ENCODE measurements at regions not wholly inside any gene's neighbourhood (a gene's known extent, or its start where the extent isn't known, plus 50 kb on each side); places are given as distances from the start of the nearest gene placed in this dataset.

DNA sequence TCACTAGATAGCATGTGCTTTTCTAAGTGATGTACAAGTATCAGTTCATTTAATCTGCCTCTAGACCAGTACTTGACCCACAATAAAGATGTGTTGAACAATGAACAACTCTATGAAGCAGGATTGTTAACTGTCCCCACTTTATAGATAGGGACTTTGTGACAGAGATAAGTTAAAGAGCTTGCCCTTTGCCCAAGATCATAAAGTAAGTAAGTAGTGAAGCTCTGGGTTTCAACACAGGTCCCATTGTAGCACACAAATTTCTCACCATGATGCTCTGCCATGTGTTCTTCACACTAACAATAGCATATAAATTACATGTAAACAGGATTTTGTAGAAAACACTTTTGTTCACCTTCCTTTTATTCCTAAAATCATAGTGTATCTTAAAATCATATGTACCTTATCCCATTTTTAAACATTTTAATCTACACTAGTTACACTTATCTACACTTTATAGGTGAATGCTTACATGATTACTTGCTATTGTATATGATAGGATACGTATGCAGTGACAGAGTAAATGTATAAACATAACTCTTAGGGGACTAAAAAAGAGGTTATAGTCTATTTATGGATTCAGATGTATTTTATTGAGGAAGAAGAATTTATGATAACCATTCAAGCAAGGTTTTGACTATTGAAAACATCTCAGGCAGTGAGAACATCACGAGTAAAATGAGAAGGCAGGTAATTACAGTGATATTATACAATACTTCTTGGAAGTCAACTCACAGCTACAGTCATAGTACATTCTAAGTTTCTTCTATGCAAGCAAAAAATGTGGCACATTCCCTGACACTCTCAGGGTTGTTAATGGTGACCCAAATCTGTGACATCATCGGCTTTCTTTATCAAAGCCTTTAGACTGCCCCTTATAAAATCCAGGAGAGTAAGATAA, 2275.1 kb downstream of the PCDH7 start:
- POLR2A ChIA-PET = no interaction called here

DNA sequence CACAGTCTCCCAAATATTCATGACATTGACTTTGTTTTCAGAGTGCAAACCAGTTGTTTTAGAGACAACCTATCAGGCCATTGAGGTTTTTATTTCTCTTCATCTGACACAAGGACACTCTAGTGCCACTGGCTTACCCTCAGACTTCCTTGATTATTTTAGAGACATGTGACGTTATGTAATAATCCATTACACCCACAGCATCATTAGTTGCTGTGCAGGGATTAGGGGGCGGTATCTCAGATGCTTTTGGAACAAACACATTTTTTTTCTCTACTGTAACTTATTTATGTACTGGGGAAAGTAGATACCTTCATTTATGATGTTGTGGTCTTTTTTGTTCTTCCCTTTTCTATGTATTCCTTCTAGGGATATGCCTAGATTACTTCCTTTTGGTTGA, 2293.1 kb downstream of the PCDH7 start:
- CTCF ChIA-PET = no interaction called here
- no peak overlapping the region for H3K27ac Mint-ChIP-seq
- no peak for DNase-seq
- no peaks in the 10 kb centered on the region for H3K36me3 Mint-ChIP-seq (ENCODE audit: low read depth)
- intact Hi-C loops (cut with DNase I, micrococcal nuclease) = no loop called here
- H3K4me1 Mint-ChIP-seq = no peaks in the 10 kb centered on the region
- peaks cover 13% of the 10 kb centered on the region for H3K9me3 Mint-ChIP-seq (ENCODE audit: low read depth)
- no peak overlapping the region for H3K4me3 Mint-ChIP-seq
- no peak for ATAC-seq
- H3K27me3 Mint-ChIP-seq = no peaks in the 10 kb centered on the region
- POLR2A ChIA-PET = no interaction called here

More for the DNA sequence above, 2275.1 kb downstream of the PCDH7 start:
- H3K4me1 Mint-ChIP-seq = no peaks in the 10 kb centered on the region
- no peaks in the 10 kb centered on the region for H3K27me3 Mint-ChIP-seq
- ATAC-seq = no peak
- CTCF ChIA-PET = no interaction called here
- no peaks in the 10 kb centered on the region for H3K36me3 Mint-ChIP-seq (ENCODE audit: low read depth)
- no peak for DNase-seq
- no peak overlapping the region for H3K27ac Mint-ChIP-seq
- intact Hi-C loops (cut with DNase I, micrococcal nuclease) = no loop called here
- peaks cover 9% of the 10 kb centered on the region for H3K9me3 Mint-ChIP-seq (ENCODE audit: low read depth)
- no peak overlapping the region for H3K4me3 Mint-ChIP-seq

DNA sequence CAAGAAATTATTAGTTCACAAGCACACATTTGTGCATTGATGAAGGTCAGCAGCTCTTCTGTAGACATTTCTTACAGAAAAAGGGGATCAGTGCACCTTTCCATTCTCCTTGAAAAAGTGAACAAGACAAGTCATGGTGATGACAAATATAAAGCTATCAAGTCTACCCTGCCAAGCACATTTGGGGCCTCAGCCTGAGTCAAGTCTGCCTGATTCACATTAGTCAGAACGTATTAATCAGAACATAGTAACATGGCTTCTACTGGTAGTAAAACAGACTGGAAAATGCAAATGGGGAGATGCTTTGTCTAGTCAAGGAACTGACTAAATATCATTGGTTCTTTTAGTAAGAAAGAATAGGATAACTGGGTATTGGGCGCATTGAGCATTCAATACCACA, 2305.1 kb downstream of the PCDH7 start:
- H3K9me3 Mint-ChIP-seq (ENCODE audit: low read depth) = no peaks in the 10 kb centered on the region
- DNase-seq = no peak
- no peaks in the 10 kb centered on the region for H3K4me1 Mint-ChIP-seq
- ATAC-seq = no peak
- H3K27me3 Mint-ChIP-seq = no peaks in the 10 kb centered on the region
- CTCF ChIA-PET = no interaction called here
- H3K4me3 Mint-ChIP-seq = no peak overlapping the region
- H3K36me3 Mint-ChIP-seq (ENCODE audit: low read depth) = no peaks in the 10 kb centered on the region
- H3K27ac Mint-ChIP-seq = no peak overlapping the region
- intact Hi-C loops (cut with DNase I, micrococcal nuclease) = no loop called here
- POLR2A ChIA-PET = no interaction called here

DNA sequence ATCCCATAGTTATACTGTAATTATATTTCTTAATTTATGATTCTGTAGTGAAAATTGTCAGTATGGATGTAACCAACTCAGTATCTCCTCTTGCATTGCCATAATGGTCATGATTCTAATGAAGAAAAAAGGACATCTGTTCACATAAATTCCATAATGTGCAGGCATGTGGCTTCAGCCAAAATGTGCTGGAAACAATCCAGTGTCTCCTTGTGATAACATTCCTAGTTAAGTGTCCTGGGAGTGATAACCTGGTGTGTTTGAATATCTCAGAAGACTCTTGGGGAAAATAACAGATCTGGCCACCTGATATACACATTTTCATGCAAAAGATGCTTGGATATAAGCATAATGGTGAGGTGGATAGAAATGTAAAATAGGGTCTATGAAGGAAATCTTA, 2309.8 kb downstream of the PCDH7 start:
- Mint-ChIP-seq H3K27me3 (no peaks in the 10 kb centered on the region), H3K27ac (no peak overlapping the region), H3K36me3 (ENCODE audit: low read depth) (no peaks in the 10 kb centered on the region), H3K9me3 (ENCODE audit: low read depth) (peaks cover 3% of the 10 kb centered on the region), H3K4me3 (no peak overlapping the region), H3K4me1 (no peaks in the 10 kb centered on the region)
- ATAC-seq (no peak), DNase-seq (no peak)
- ChIA-PET CTCF (no interaction called here), POLR2A (no interaction called here)
- intact Hi-C loops (cut with DNase I, micrococcal nuclease) = no loop called here

DNA sequence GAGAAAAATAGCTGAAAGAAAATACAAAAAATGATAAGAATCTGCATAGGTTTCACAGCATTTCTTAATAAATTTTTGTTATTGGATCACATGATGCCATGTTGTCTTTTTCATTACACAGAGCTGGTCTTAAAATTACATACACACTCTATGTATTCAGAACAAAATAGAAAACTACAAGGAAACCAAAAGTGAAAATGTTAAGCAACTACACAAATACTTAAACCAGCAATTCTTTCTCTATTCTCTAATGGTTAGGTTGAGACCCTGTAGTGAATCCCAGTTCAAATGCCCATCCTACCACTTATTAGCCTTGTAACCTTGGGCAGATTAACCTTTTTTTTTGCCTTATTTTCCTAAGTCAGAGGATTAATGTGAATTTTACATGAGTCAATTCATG, 2311.2 kb downstream of the PCDH7 start:
- Mint-ChIP-seq H3K4me3 (no peak overlapping the region), H3K27ac (no peak overlapping the region), H3K9me3 (ENCODE audit: low read depth) (peaks cover 3% of the 10 kb centered on the region), H3K4me1 (no peaks in the 10 kb centered on the region), H3K27me3 (no peaks in the 10 kb centered on the region), H3K36me3 (ENCODE audit: low read depth) (no peaks in the 10 kb centered on the region)
- ATAC-seq = no peak
- intact Hi-C loops (cut with DNase I, micrococcal nuclease) = no loop called here
- no peak for DNase-seq
- ChIA-PET POLR2A (no interaction called here), CTCF (no interaction called here)

DNA sequence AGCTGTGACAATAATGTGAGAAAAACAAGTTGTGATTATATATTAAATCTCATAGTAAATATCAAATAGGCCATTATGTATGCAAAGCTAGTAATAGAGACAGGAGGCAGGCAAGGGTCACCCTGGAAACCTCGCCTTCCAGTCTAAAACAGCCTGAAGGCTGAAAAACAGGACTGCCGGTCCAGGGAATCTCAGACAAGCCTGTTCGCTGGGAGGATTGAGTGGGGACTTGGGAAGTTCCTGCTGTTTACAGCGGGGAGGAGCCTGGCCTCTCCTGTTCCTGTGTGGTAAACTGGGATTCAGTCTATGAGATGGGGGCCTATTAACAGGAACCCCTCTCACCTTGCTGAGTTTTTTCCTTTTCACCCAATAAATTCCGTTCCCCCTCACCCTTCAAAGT, 2317.3 kb downstream of the PCDH7 start:
- no peaks in the 10 kb centered on the region for H3K36me3 Mint-ChIP-seq (ENCODE audit: low read depth)
- no peaks in the 10 kb centered on the region for H3K27me3 Mint-ChIP-seq
- ATAC-seq (no peak), DNase-seq (no peak)
- POLR2A ChIA-PET = no interaction called here
- H3K9me3 Mint-ChIP-seq (ENCODE audit: low read depth) = peaks cover 4% of the 10 kb centered on the region
- H3K4me3 Mint-ChIP-seq = no peak overlapping the region
- intact Hi-C loops (cut with DNase I, micrococcal nuclease) = no loop called here
- CTCF ChIA-PET = interaction anchor here (0.7 kb wide), 1 partner anchor 23 kb away, joined by 3 read pairs; no protein-coding TSS in a partner anchor
- H3K4me1 Mint-ChIP-seq = no peaks in the 10 kb centered on the region
- no peak overlapping the region for H3K27ac Mint-ChIP-seq

DNA sequence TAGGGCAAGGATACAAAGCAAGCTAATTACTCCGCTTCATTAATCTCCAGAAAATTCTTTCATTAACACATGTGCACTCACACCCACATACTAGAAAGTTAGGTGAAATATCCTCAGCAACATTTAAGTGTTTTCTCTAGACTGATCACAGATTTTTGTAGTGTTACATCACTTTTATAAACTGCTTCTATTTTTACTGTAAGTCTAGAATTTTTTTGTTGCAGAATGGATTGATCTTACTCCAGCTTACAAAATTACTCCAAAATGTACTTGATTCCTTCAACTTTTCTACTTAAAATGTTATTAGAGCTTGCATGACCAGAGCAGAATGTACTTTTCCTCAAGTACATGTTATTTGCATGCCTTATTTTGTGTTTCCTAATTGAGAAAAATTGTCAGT, 2325.2 kb downstream of the PCDH7 start:
- POLR2A ChIA-PET = no interaction called here
- H3K36me3 Mint-ChIP-seq (ENCODE audit: low read depth) = no peaks in the 10 kb centered on the region
- DNase-seq = no peak
- intact Hi-C loops (cut with DNase I, micrococcal nuclease) = no loop called here
- H3K4me1 Mint-ChIP-seq = no peaks in the 10 kb centered on the region
- peaks cover 10% of the 10 kb centered on the region for H3K9me3 Mint-ChIP-seq (ENCODE audit: low read depth)
- CTCF ChIA-PET = no interaction called here
- no peaks in the 10 kb centered on the region for H3K27me3 Mint-ChIP-seq
- no peak for ATAC-seq
- no peak overlapping the region for H3K4me3 Mint-ChIP-seq
- no peak overlapping the region for H3K27ac Mint-ChIP-seq

DNA sequence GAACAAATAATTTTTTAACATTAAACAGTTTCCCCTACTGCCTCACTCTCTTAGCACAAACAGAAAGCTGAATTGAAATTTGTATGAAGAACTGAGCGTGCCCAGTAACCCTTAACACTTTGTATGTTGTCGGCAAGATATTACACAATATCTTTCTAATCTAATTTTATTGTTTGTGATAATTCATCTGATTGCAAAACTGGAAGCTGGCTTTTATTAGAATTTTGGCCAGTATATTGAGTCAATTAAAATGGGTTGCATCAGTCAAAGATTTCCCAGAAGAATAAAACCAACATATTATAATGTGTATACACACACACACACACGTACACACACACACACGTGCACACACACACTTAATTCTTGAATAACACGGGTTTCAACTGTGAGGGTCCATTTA, 2332.1 kb downstream of the PCDH7 start:
- CTCF ChIA-PET = no interaction called here
- intact Hi-C loops (cut with DNase I, micrococcal nuclease) = no loop called here
- H3K4me1 Mint-ChIP-seq = no peaks in the 10 kb centered on the region

DNA sequence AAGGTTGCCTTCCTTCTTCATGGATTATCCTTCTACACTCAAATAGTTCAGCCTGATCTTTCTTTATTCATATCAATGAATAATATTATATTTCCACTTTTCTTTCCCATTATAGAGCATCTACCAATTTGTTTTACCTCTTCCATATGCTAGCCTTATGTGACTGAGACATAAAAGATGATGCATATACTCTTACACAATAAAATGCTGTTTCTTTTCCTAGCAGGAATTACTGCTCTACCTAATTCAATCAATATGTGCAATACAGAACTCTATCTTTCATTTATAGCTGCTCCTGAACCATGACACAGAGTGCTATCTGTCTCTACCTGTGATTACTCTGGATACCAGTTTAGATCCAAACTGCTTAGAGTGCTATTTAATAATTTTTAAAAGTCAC, 2334.0 kb downstream of the PCDH7 start:
- Mint-ChIP-seq H3K27me3 (no peaks in the 10 kb centered on the region), H3K27ac (no peak overlapping the region)
- intact Hi-C loops (cut with DNase I, micrococcal nuclease) = no loop called here

More for the DNA sequence above, 2332.1 kb downstream of the PCDH7 start:
- Mint-ChIP-seq H3K27me3 (no peaks in the 10 kb centered on the region), H3K27ac (no peak overlapping the region), H3K4me3 (no peak overlapping the region), H3K9me3 (ENCODE audit: low read depth) (peaks cover 4% of the 10 kb centered on the region), H3K36me3 (ENCODE audit: low read depth) (no peaks in the 10 kb centered on the region)
- no peak for ATAC-seq
- POLR2A ChIA-PET = no interaction called here
- DNase-seq = no peak

DNA sequence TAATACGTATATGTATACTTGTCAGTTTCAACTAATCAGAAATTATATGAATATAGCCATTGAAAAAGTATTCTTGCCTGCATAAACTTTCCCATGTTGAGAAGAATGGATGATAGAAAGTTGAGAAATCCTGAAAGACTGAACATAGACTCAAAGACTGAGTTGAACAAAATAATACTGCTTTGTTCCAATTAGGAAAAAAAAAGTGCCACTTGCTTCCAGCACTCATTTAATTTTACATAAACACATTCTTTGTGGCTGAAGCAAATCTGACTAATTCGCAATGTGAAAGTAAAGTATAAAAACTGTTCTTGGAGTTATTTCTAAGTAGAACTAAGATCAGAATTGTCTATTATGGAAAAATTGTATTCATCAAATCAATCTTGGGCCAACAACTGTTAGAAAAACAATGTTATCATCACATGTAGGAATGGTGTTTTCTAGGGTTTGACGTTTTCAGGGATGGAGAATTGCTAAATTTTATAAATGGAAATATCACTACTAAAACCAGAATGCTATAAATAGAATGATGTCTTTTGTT, 2334.6 kb downstream of the PCDH7 start:
- no peaks in the 10 kb centered on the region for H3K36me3 Mint-ChIP-seq (ENCODE audit: low read depth)
- no peaks in the 10 kb centered on the region for H3K4me1 Mint-ChIP-seq
- CTCF ChIA-PET = no interaction called here
- no peaks in the 10 kb centered on the region for H3K9me3 Mint-ChIP-seq (ENCODE audit: low read depth)
- DNase-seq (no peak), ATAC-seq (no peak)
- POLR2A ChIA-PET = no interaction called here
- H3K27ac Mint-ChIP-seq = no peak overlapping the region
- no peak overlapping the region for H3K4me3 Mint-ChIP-seq
- H3K27me3 Mint-ChIP-seq = no peaks in the 10 kb centered on the region
- intact Hi-C loops (cut with DNase I, micrococcal nuclease) = no loop called here

More for the DNA sequence above, 2334.0 kb downstream of the PCDH7 start:
- no peaks in the 10 kb centered on the region for H3K36me3 Mint-ChIP-seq (ENCODE audit: low read depth)
- no peaks in the 10 kb centered on the region for H3K4me1 Mint-ChIP-seq
- H3K4me3 Mint-ChIP-seq = no peak overlapping the region
- ChIA-PET POLR2A (no interaction called here), CTCF (no interaction called here)
- ATAC-seq (no peak), DNase-seq (no peak)
- H3K9me3 Mint-ChIP-seq (ENCODE audit: low read depth) = no peaks in the 10 kb centered on the region

DNA sequence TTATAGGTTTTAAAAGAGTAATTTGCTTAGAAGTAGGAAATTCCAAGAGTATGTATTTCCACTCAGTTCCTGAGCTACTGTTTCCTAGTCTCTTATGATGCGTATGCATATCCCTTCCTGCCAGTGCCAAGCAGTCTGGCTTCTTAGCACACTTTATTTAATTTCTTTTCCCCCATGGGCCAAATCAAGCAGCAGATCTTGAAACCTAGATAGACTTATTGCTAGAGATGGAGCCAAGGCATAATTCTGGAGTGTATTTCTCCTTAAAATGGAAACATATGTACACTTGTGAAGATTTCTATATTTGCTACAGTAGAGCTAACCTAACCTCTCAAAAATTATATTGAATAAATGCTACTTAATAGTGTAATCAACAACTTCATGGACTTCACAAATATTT, 2337.6 kb downstream of the PCDH7 start:
- H3K9me3 Mint-ChIP-seq (ENCODE audit: low read depth) = no peaks in the 10 kb centered on the region
- DNase-seq (no peak), ATAC-seq (no peak)
- intact Hi-C loops (cut with DNase I, micrococcal nuclease) = no loop called here
- CTCF ChIA-PET = no interaction called here
- no peaks in the 10 kb centered on the region for H3K4me1 Mint-ChIP-seq
- H3K36me3 Mint-ChIP-seq (ENCODE audit: low read depth) = no peaks in the 10 kb centered on the region
- no peaks in the 10 kb centered on the region for H3K27me3 Mint-ChIP-seq
- H3K27ac Mint-ChIP-seq = no peak overlapping the region
- POLR2A ChIA-PET = no interaction called here
- no peak overlapping the region for H3K4me3 Mint-ChIP-seq

DNA sequence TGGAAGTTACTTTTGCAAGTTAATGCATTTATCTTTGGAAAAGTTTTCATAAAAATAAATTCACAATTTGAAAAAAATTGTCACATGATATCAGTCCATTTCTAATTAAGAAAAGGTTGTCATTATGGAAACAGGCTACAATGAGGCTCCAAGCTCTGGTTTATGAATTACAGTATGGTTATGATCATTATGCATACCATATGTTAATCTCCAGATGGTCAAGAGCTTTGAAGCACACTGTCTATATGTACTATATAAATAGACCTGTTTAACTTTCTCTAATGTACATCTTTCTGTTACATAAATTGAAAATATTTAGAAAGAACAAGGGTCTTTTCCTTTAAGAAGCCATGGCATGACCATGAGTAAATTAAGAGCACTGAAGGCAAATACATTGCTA, 2338.8 kb downstream of the PCDH7 start:
- intact Hi-C loops (cut with DNase I, micrococcal nuclease) = no loop called here
- H3K9me3 Mint-ChIP-seq (ENCODE audit: low read depth) = no peaks in the 10 kb centered on the region
- H3K4me3 Mint-ChIP-seq = no peak overlapping the region
- H3K27ac Mint-ChIP-seq = no peak overlapping the region
- ATAC-seq (no peak), DNase-seq (no peak)
- H3K4me1 Mint-ChIP-seq = no peaks in the 10 kb centered on the region
- ChIA-PET CTCF (no interaction called here), POLR2A (no interaction called here)
- no peaks in the 10 kb centered on the region for H3K27me3 Mint-ChIP-seq
- H3K36me3 Mint-ChIP-seq (ENCODE audit: low read depth) = no peaks in the 10 kb centered on the region
